ENCODE measurements at regions not wholly inside any gene's neighbourhood (a gene's known extent, or its start where the extent isn't known, plus 50 kb on each side); places are given as distances from the start of the nearest gene placed in this dataset.

- no peaks in the 10 kb centered on the region for H3K9me3 ChIP-seq (ENCODE audit: low read depth, low read length, poor library complexity, severe bottlenecking)
- BruUV-seq (replicated peaks): no TSS peak
- H3K27ac ChIP-seq (ENCODE audit: low read depth, low read length, poor library complexity, severe bottlenecking): no peak overlapping the region
- no peaks in the 10 kb centered on the region for H3K36me3 ChIP-seq (ENCODE audit: insufficient read depth, low read length, poor library complexity, severe bottlenecking)
- CTCF ChIA-PET: no interaction called here
- TF ChIP-seq, protein P1, sequence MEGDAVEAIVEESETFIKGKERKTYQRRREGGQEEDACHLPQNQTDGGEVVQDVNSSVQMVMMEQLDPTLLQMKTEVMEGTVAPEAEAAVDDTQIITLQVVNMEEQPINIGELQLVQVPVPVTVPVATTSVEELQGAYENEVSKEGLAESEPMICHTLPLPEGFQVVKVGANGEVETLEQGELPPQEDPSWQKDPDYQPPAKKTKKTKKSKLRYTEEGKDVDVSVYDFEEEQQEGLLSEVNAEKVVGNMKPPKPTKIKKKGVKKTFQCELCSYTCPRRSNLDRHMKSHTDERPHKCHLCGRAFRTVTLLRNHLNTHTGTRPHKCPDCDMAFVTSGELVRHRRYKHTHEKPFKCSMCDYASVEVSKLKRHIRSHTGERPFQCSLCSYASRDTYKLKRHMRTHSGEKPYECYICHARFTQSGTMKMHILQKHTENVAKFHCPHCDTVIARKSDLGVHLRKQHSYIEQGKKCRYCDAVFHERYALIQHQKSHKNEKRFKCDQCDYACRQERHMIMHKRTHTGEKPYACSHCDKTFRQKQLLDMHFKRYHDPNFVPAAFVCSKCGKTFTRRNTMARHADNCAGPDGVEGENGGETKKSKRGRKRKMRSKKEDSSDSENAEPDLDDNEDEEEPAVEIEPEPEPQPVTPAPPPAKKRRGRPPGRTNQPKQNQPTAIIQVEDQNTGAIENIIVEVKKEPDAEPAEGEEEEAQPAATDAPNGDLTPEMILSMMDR (conservative IDR thresholded peaks at IDR 0.05; ENCODE audit: low read depth, low read length): no peak
- no peak for TF ChIP-seq EZH2 (IDR thresholded peaks at IDR 0.05; ENCODE audit: borderline replicate concordance, low read depth, low read length, poor library complexity, severe bottlenecking)
- H3K4me3 ChIP-seq (ENCODE audit: low read depth, low read length, poor library complexity, severe bottlenecking): no peak overlapping the region
- no peaks in the 10 kb centered on the region for H3K4me1 ChIP-seq (ENCODE audit: insufficient read depth, low read length, poor library complexity, severe bottlenecking)
- intact Hi-C loops (cut with micrococcal nuclease; ENCODE audit: unreplicated experiment): no loop called here
- POLR2A ChIA-PET (ENCODE audit: low non-redundant PET): no interaction called here
- H3K27me3 ChIP-seq (replicated peaks; ENCODE audit: insufficient read depth, low read depth, low read length, poor library complexity): no peaks in the 10 kb centered on the region
- DNase-seq (ENCODE audit: low spot score): no peak
Measured at GRCh38 chr5:66518753-66519152, 77.4 kb upstream of the MAST4 start.

- no TSS peak for BruUV-seq (replicated peaks)
- POLR2A ChIA-PET (ENCODE audit: low non-redundant PET): no interaction called here
Measured at GRCh38 chr5:66519626-66520025, 76.6 kb upstream of the MAST4 start.

GRCh38 chr5:66520854-66521253 lies 75.3 kb upstream of the MAST4 start:
- POLR2A ChIA-PET (ENCODE audit: low non-redundant PET): no interaction called here
- no peaks in the 10 kb centered on the region for H3K4me1 ChIP-seq (ENCODE audit: insufficient read depth, low read length, poor library complexity, severe bottlenecking)
- H3K27ac ChIP-seq (ENCODE audit: low read depth, low read length, poor library complexity, severe bottlenecking): no peak overlapping the region
- intact Hi-C loops (cut with micrococcal nuclease; ENCODE audit: unreplicated experiment): no loop called here
- no TSS peak for BruUV-seq (replicated peaks)
- no peaks in the 10 kb centered on the region for H3K27me3 ChIP-seq (replicated peaks; ENCODE audit: insufficient read depth, low read depth, low read length, poor library complexity)
- no peak overlapping the region for H3K4me3 ChIP-seq (ENCODE audit: low read depth, low read length, poor library complexity, severe bottlenecking)
- H3K36me3 ChIP-seq (ENCODE audit: insufficient read depth, low read length, poor library complexity, severe bottlenecking): no peaks in the 10 kb centered on the region
- TF ChIP-seq, protein P1 (conservative IDR thresholded peaks at IDR 0.05; ENCODE audit: low read depth, low read length): no peak
- no peak for TF ChIP-seq EZH2 (IDR thresholded peaks at IDR 0.05; ENCODE audit: borderline replicate concordance, low read depth, low read length, poor library complexity, severe bottlenecking)
- DNase-seq (ENCODE audit: low spot score): no peak
- H3K9me3 ChIP-seq (ENCODE audit: low read depth, low read length, poor library complexity, severe bottlenecking): no peaks in the 10 kb centered on the region
- CTCF ChIA-PET: no interaction called here

More at GRCh38 chr5:66519626-66520025, 76.6 kb upstream of the MAST4 start:
- DNase-seq (ENCODE audit: low spot score): no peak
- H3K27ac ChIP-seq (ENCODE audit: low read depth, low read length, poor library complexity, severe bottlenecking): no peak overlapping the region
- CTCF ChIA-PET: no interaction called here
- H3K9me3 ChIP-seq (ENCODE audit: low read depth, low read length, poor library complexity, severe bottlenecking): no peaks in the 10 kb centered on the region
- no peaks in the 10 kb centered on the region for H3K27me3 ChIP-seq (replicated peaks; ENCODE audit: insufficient read depth, low read depth, low read length, poor library complexity)
- intact Hi-C loops (cut with micrococcal nuclease; ENCODE audit: unreplicated experiment): no loop called here
- no peaks in the 10 kb centered on the region for H3K36me3 ChIP-seq (ENCODE audit: insufficient read depth, low read length, poor library complexity, severe bottlenecking)
- no peak overlapping the region for H3K4me3 ChIP-seq (ENCODE audit: low read depth, low read length, poor library complexity, severe bottlenecking)
- TF ChIP-seq, protein P1 (conservative IDR thresholded peaks at IDR 0.05; ENCODE audit: low read depth, low read length): no peak
- H3K4me1 ChIP-seq (ENCODE audit: insufficient read depth, low read length, poor library complexity, severe bottlenecking): no peaks in the 10 kb centered on the region
